NT2/D1 (cell line): ENCODE measurements at regions not wholly inside any gene's neighbourhood (a gene's known extent, or its start where the extent isn't known, plus 50 kb on each side); places are given as distances from the start of the nearest gene placed in this dataset.
"Not testable (repeated sequence)": the region's sequence is repeated elsewhere in the genome, so short reads cannot be mapped to it uniquely, and the experiment has no call there.

Source experiments
- YY1 ChIP-seq: IDR thresholded peaks from 2 replicates; pipeline ENCODE4 v1.6.1; 2011; ENCODE audit not compliant: insufficient read length, insufficient read depth
- ZNF274 ChIP-seq: IDR thresholded peaks from 2 replicates; pipeline ENCODE4 v1.6.1; 2011; ENCODE audit warnings: mild to moderate bottlenecking, low read depth, low read length

DNA sequence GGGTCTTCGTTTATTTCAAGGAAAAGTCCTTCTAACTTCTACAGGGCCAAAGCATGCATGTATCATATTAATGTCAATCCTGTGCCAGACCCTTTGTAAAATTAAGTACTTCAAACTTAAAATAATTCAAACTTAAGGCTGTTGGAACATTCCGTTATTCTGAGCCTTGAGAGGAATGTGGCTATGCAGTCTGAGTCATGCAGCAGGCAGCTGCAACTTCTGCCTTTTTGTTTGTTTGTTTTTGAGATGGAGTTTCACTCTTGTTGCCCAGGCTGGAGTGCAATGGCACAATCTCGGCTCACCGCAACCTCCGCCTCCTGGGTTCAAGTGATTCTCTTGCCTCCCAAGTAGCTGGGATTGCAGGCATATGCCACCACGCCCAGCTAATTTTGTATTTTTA is 67.0 kb upstream of the WSCD1 start:
- not testable (repeated sequence) for TF ChIP-seq ZNF274, YY1
